Ishikawa (cell line): ENCODE measurements at regions not wholly inside any gene's neighbourhood (a gene's known extent, or its start where the extent isn't known, plus 50 kb on each side); places are given as distances from the start of the nearest gene placed in this dataset.

Source experiments
- CEBPB ChIP-seq: IDR thresholded peaks from 2 replicates; pipeline ENCODE4 v1.6.1; 2012
- CREB1 ChIP-seq: IDR thresholded peaks from 2 replicates; pipeline ENCODE4 v1.6.1; 2012; ENCODE audit warnings: low read depth
- EGR1 ChIP-seq: IDR thresholded peaks from 2 replicates; pipeline ENCODE4 v1.6.1; 2012
- EP300 ChIP-seq: IDR thresholded peaks from 2 replicates; pipeline ENCODE4 v1.6.1; 2012; ENCODE audit warnings: borderline replicate concordance
- FOXM1 ChIP-seq: IDR thresholded peaks from 2 replicates; pipeline ENCODE4 v1.6.1; 2012; ENCODE audit warnings: low read depth, borderline replicate concordance
- MAX ChIP-seq: IDR thresholded peaks from 2 replicates; pipeline ENCODE4 v1.6.1; 2012
- NFIC ChIP-seq: IDR thresholded peaks from 2 replicates; pipeline ENCODE4 v1.6.1; 2012
- RAD21 ChIP-seq: IDR thresholded peaks from 2 replicates; pipeline ENCODE4 v1.6.1; 2012; ENCODE audit warnings: low read depth
- REST ChIP-seq: IDR thresholded peaks from 2 replicates; pipeline ENCODE4 v1.6.1; 2012; ENCODE audit warnings: low read depth, mild to moderate bottlenecking
- TAF1 ChIP-seq: IDR thresholded peaks from 2 replicates; pipeline ENCODE4 v1.6.1; 2012; ENCODE audit warnings: low read depth, mild to moderate bottlenecking
- TEAD4 ChIP-seq: IDR thresholded peaks from 2 replicates; pipeline ENCODE4 v1.6.1; 2012
- USF1 ChIP-seq: IDR thresholded peaks from 2 replicates; pipeline ENCODE4 v1.6.1; 2012
- YY1 ChIP-seq: IDR thresholded peaks from 2 replicates; pipeline ENCODE4 v1.6.1; 2012; ENCODE audit warnings: low read depth
- ZBTB7A ChIP-seq: IDR thresholded peaks from 2 replicates; pipeline ENCODE4 v1.6.1; 2012; ENCODE audit warnings: low read depth

- no peak for TF ChIP-seq FOXM1
- no peak for TF ChIP-seq TEAD4
- TF ChIP-seq TAF1: no peak
- TF ChIP-seq EP300: no peak
- no peak for TF ChIP-seq YY1
- no peak for TF ChIP-seq REST
- TF ChIP-seq RAD21: no peak
- no peak for TF ChIP-seq CEBPB
- no peak for TF ChIP-seq CREB1
- TF ChIP-seq USF1: no peak
- TF ChIP-seq MAX: no peak
- TF ChIP-seq EGR1: no peak
- no peak for TF ChIP-seq NFIC
- no peak for TF ChIP-seq ZBTB7A
Observed at GRCh38 chr7:131723926-131724325, 167.5 kb upstream of the PODXL start.
